Endothelial cell (in vitro differentiated cells): ENCODE measurements at regions not wholly inside any gene's neighbourhood (a gene's known extent, or its start where the extent isn't known, plus 50 kb on each side); places are given as distances from the start of the nearest gene placed in this dataset.

Source experiments
- DNase-seq: peaks from one replicate; pipeline ENCODE4 v3.0.0; 2021; ENCODE audit warnings: low spot score
- H3K27ac Mint-ChIP-seq: one replicate; pipeline ENCODE4 v1.8.0; 2021; ENCODE audit warnings: mixed read lengths, inconsistent platforms; ENCODE audit not compliant: unreplicated experiment
- H3K27me3 Mint-ChIP-seq: one replicate; pipeline ENCODE4 v1.8.0; 2021; ENCODE audit warnings: mild to moderate bottlenecking, moderate library complexity, mixed read lengths, inconsistent platforms; ENCODE audit not compliant: unreplicated experiment
- H3K36me3 Mint-ChIP-seq: one replicate; pipeline ENCODE4 v1.8.0; 2021; ENCODE audit warnings: mild to moderate bottlenecking, low read depth, mixed read lengths, inconsistent platforms; ENCODE audit not compliant: unreplicated experiment
- H3K4me1 Mint-ChIP-seq: one replicate; pipeline ENCODE4 v1.8.0; 2021; ENCODE audit warnings: mild to moderate bottlenecking, mixed read lengths, inconsistent platforms; ENCODE audit not compliant: unreplicated experiment
- H3K4me3 Mint-ChIP-seq: one replicate; pipeline ENCODE4 v1.8.0; 2021; ENCODE audit warnings: mild to moderate bottlenecking, mixed read lengths, inconsistent platforms; ENCODE audit not compliant: unreplicated experiment
- H3K9me3 Mint-ChIP-seq: one replicate; pipeline ENCODE4 v1.8.0; 2021; ENCODE audit warnings: mixed read lengths, inconsistent platforms; ENCODE audit not compliant: unreplicated experiment
- TF ChIP-seq, protein P1 (sequence below): fragments of 200-600 bp; sonication (generic); IDR thresholded peaks from one replicate; pipeline ENCODE4 v1.5.0; 2021; ENCODE audit warnings: antibody characterized with exemption; ENCODE audit not compliant: unreplicated experiment

DNA sequence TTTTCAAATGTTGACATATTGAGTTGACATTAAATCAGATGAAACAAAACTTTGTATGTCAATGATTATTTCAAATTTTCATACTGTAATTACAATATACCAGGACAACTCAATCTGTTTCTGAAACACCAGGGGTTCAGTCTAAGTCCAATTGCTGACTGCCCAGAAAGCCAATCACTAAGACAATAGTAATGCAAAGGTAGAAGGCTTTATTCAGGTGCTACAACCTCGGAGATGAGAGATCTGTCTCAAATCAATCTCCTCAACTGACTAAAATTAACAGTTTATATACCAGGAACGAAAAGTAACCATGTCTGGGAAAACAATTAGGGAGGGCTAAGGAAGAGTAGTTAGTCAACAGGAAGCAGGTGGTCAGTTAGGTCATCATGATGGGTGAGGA is 1400.4 kb downstream of the SUCLG1 start:
- H3K27me3 Mint-ChIP-seq: peaks cover 1% of the 10 kb centered on the region
- no peaks in the 10 kb centered on the region for H3K36me3 Mint-ChIP-seq
- no peak overlapping the region for H3K4me3 Mint-ChIP-seq
- no peaks in the 10 kb centered on the region for H3K9me3 Mint-ChIP-seq
- TF ChIP-seq, protein P1, sequence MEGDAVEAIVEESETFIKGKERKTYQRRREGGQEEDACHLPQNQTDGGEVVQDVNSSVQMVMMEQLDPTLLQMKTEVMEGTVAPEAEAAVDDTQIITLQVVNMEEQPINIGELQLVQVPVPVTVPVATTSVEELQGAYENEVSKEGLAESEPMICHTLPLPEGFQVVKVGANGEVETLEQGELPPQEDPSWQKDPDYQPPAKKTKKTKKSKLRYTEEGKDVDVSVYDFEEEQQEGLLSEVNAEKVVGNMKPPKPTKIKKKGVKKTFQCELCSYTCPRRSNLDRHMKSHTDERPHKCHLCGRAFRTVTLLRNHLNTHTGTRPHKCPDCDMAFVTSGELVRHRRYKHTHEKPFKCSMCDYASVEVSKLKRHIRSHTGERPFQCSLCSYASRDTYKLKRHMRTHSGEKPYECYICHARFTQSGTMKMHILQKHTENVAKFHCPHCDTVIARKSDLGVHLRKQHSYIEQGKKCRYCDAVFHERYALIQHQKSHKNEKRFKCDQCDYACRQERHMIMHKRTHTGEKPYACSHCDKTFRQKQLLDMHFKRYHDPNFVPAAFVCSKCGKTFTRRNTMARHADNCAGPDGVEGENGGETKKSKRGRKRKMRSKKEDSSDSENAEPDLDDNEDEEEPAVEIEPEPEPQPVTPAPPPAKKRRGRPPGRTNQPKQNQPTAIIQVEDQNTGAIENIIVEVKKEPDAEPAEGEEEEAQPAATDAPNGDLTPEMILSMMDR: no peak
- no peaks in the 10 kb centered on the region for H3K4me1 Mint-ChIP-seq
- DNase-seq: no peak
- no peak overlapping the region for H3K27ac Mint-ChIP-seq

DNA sequence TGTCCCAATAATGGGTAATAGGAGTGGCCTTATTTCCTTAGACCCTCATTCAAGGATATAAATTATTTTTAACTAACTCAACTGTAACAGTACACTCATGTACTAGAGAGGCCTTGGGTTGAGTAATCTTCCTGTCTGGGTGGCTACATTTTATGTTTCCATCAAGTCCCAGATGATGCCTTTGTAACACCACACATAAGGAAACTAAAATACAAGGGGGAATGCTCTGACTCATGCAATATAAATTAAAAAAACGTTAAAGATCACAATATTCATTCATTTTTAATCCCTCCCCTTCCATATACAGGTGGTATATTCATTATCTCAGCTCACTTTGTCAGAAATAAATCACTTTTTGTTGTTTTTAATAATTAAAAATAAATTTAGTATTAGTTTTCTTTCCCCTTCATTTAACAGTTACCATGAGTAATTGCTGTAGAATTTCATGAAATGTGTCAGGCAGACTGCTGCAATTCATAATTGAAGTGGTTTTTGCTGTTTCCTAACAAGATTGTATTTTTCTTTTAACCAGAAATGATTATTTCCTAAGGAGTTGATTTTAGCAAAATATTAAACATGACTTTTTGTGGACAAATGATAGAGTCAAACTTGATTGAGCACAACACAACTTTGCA is 1403.6 kb downstream of the SUCLG1 start:
- peaks cover 1% of the 10 kb centered on the region for H3K27me3 Mint-ChIP-seq
- no peak overlapping the region for H3K4me3 Mint-ChIP-seq
- TF ChIP-seq, protein P1: no peak
- no peaks in the 10 kb centered on the region for H3K4me1 Mint-ChIP-seq
- H3K9me3 Mint-ChIP-seq: no peaks in the 10 kb centered on the region
- no peak for DNase-seq
- no peaks in the 10 kb centered on the region for H3K36me3 Mint-ChIP-seq
- H3K27ac Mint-ChIP-seq: no peak overlapping the region

DNA sequence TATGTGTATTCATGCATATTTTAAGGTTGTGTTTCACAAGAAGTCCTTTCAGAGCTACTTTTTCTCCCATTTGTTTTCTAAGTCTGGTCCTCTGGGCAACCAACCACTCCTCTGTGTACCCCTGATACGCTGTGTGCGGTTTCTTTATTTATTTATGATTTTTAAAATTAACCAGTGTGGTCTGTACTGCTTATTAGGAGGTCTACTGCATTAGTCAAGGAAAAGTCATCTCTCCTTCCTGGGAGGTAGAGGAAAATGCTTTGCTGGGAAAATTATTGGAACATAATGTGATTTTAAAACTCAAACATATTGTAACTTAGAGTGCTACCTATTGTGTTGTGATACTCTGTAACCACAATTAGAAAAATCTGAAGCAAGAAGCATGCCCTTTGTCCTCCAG is 1404.3 kb downstream of the SUCLG1 start:
- DNase-seq: no peak
- Mint-ChIP-seq H3K27me3 (no peaks in the 10 kb centered on the region), H3K9me3 (no peaks in the 10 kb centered on the region), H3K4me3 (no peak overlapping the region), H3K36me3 (no peaks in the 10 kb centered on the region), H3K4me1 (no peaks in the 10 kb centered on the region), H3K27ac (no peak overlapping the region)
- TF ChIP-seq, protein P1: no peak

DNA sequence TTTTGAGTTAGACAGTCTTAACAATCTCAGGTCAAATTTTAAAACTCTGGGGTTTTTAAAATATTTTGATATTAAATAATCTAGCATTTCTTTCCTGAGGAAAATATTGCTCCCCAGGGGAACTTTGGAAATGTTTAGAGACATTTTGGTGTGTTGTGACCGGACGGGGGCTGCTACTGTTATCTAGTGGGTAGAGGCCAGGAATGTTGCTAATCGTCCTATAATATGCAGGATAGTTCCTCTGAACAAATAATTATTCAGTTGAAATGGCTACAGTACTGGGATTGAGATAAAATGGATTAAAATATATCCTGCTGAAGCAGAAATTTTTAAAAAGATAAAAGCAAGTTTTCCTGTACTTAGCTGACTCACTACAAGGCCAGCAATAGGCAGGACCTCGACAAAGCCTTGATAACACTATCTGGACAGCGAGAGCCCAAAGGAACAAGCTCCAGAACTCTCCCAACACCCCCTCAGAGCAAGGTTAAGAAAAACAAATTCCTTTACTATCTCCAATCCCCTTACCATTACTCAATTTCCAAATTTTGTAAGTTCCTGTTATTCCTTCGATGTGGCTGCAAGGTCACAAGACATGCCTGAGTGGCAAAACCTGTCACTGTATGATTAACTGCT is 1407.4 kb downstream of the SUCLG1 start:
- Mint-ChIP-seq H3K36me3 (no peaks in the 10 kb centered on the region), H3K27ac (no peak overlapping the region), H3K4me1 (no peaks in the 10 kb centered on the region), H3K4me3 (no peak overlapping the region), H3K9me3 (no peaks in the 10 kb centered on the region), H3K27me3 (no peaks in the 10 kb centered on the region)
- no peak for DNase-seq
- TF ChIP-seq, protein P1: no peak

DNA sequence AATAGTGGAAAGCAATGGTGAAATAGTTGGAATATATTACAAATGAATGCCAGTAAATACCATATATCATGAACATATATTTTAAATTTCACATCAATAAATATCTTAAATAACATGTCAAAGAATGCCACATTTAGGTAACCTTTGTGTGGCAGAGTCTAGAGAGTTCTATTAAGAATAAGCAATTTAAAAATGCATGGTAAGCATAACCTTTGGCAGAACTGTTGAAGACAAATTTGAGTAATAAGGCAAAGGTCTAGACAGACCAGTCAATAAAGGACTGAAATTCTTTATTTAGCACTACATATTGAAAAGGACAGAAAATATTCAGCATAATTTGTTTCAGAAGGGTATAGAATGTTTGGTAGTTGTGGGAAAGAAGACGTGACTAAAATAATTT is 1417.0 kb downstream of the SUCLG1 start:
- Mint-ChIP-seq H3K27me3 (no peaks in the 10 kb centered on the region), H3K27ac (no peak overlapping the region), H3K4me3 (no peak overlapping the region), H3K9me3 (no peaks in the 10 kb centered on the region), H3K36me3 (no peaks in the 10 kb centered on the region), H3K4me1 (no peaks in the 10 kb centered on the region)
- TF ChIP-seq, protein P1: no peak
- no peak for DNase-seq
